Neuronal stem cell (in vitro differentiated cells): ENCODE measurements at regions not wholly inside any gene's neighbourhood (a gene's known extent, or its start where the extent isn't known, plus 50 kb on each side); places are given as distances from the start of the nearest gene placed in this dataset.
"Not testable (repeated sequence)": the region's sequence is repeated elsewhere in the genome, so short reads cannot be mapped to it uniquely, and the experiment has no call there.

ENCODE experiments used
- DNase-seq: peaks from one replicate; pipeline ENCODE4 v3.0.0-alpha.2; 2013; ENCODE audit warnings: low spot score
- H2AFZ ChIP-seq: one replicate; pipeline ENCODE4 v1.6.1; 2013; ENCODE audit warnings: mild to moderate bottlenecking, low read length, inconsistent platforms
- H2AK5ac ChIP-seq: 2 replicates; pipeline ENCODE4 v1.6.1; 2013; ENCODE audit warnings: low read depth, mild to moderate bottlenecking, inconsistent platforms, low read length, moderate library complexity, mixed read lengths
- H2BK120ac ChIP-seq: 2 replicates; pipeline ENCODE4 v1.6.1; 2013; ENCODE audit warnings: low read depth, mild to moderate bottlenecking, inconsistent platforms, low read length, moderate library complexity, mixed read lengths
- H2BK12ac ChIP-seq: one replicate; pipeline ENCODE4 v1.6.1; 2013; ENCODE audit warnings: low read length, inconsistent platforms
- H2BK15ac ChIP-seq: 2 replicates; pipeline ENCODE4 v1.6.1; 2013; ENCODE audit warnings: mild to moderate bottlenecking, low read length, inconsistent platforms, mixed read lengths
- H2BK5ac ChIP-seq: one replicate; pipeline ENCODE4 v1.6.1; 2013; ENCODE audit warnings: inconsistent platforms, mild to moderate bottlenecking, low read length, moderate library complexity
- H3K14ac ChIP-seq: one replicate; pipeline ENCODE4 v1.6.1; 2013; ENCODE audit warnings: low read length, inconsistent platforms
- H3K18ac ChIP-seq: 2 replicates; pipeline ENCODE4 v1.6.1; 2013; ENCODE audit warnings: low read length, inconsistent platforms
- H3K23ac ChIP-seq: 2 replicates; pipeline ENCODE4 v1.6.1; 2013; ENCODE audit warnings: low read depth, mild to moderate bottlenecking, mixed read lengths, low read length, inconsistent platforms; ENCODE audit not compliant: poor library complexity
- H3K27ac ChIP-seq: replicated peaks from 3 replicates; pipeline ENCODE4 v1.5.1; 2013; ENCODE audit warnings: low read length, inconsistent platforms
- H3K27me3 ChIP-seq, 3 experiments: 2 replicates each; pipeline ENCODE4 v1.6.1; 2013; ENCODE audit warnings: low read length in 3 of 3, mild to moderate bottlenecking in 2 of 3, inconsistent platforms in 1 of 3, low read depth in 1 of 3, mixed read lengths in 1 of 3, moderate library complexity in 1 of 3; ENCODE audit not compliant: control insufficient read depth in 3 of 3, insufficient read depth in 3 of 3
- H3K36me3 ChIP-seq, 2 donors: replicated peaks in 1 of 2; 2 replicates each; pipeline ENCODE4 v1.6.1; 2013; ENCODE audit warnings: low read length in 2 of 2; ENCODE audit not compliant: control insufficient read depth in 2 of 2, insufficient read depth in 2 of 2
- H3K4ac ChIP-seq: 2 replicates; pipeline ENCODE4 v1.6.1; 2013; ENCODE audit warnings: inconsistent platforms, mild to moderate bottlenecking, low read length, moderate library complexity
- H3K4me1 ChIP-seq, 2 donors: 1 replicate in 1 of 2; 2 replicates in 1 of 2; pipeline ENCODE4 v1.6.1; 2013; ENCODE audit warnings: low read length in 2 of 2, low read depth in 1 of 2; ENCODE audit not compliant: control insufficient read depth in 2 of 2, insufficient read depth in 1 of 2
- H3K4me2 ChIP-seq: one replicate; pipeline ENCODE4 v1.6.1; 2013; ENCODE audit warnings: mild to moderate bottlenecking, low read length, inconsistent platforms; ENCODE audit not compliant: insufficient read depth, poor library complexity, severe bottlenecking
- H3K4me3 ChIP-seq, 2 donors: 2 replicates each; pipeline ENCODE4 v1.5.1; 2013; ENCODE audit warnings: low read length in 2 of 2, mild to moderate bottlenecking in 2 of 2, inconsistent platforms in 1 of 2, moderate library complexity in 1 of 2
- H3K79me1 ChIP-seq: one replicate; pipeline ENCODE4 v1.6.1; 2013; ENCODE audit warnings: low read depth, mild to moderate bottlenecking, inconsistent platforms, low read length, moderate library complexity
- H3K9ac ChIP-seq: one replicate; pipeline ENCODE4 v1.6.1; 2013; ENCODE audit warnings: mild to moderate bottlenecking, low read depth, low read length, inconsistent platforms; ENCODE audit not compliant: poor library complexity
- H3K9me3 ChIP-seq, 2 donors: replicated peaks in 1 of 2; 2 replicates each; pipeline versions ENCODE3 to v1.6.1; 2013; ENCODE audit warnings: low read length in 2 of 2, mild to moderate bottlenecking in 2 of 2, inconsistent platforms in 1 of 2, low read depth in 1 of 2, mixed read lengths in 1 of 2, moderate library complexity in 1 of 2; ENCODE audit not compliant: control insufficient read depth in 2 of 2, insufficient read depth in 1 of 2
- H4K8ac ChIP-seq: one replicate; pipeline ENCODE4 v1.6.1; 2013; ENCODE audit warnings: low read depth, mild to moderate bottlenecking, inconsistent platforms, low read length, moderate library complexity
- H4K91ac ChIP-seq: one replicate; pipeline ENCODE4 v1.6.1; 2013; ENCODE audit warnings: low read length, low read depth, mild to moderate bottlenecking, inconsistent platforms; ENCODE audit not compliant: poor library complexity
- WGBS, 2 donors: extraction: QIAGEN DNeasy Blood & Tissue Kit; methylation state at CpG; one replicate each; pipeline ENCODE4 v1.1.7; 2013; ENCODE audit warnings: missing lambda C conversion rate in 2 of 2, mixed read lengths in 1 of 2; ENCODE audit not compliant: insufficient read length in 2 of 2, insufficient replicate concordance in 1 of 2; ENCODE audit errors: extremely low coverage in 2 of 2; 5-methylcytosine and 5-hydroxymethylcytosine counted together

DNA sequence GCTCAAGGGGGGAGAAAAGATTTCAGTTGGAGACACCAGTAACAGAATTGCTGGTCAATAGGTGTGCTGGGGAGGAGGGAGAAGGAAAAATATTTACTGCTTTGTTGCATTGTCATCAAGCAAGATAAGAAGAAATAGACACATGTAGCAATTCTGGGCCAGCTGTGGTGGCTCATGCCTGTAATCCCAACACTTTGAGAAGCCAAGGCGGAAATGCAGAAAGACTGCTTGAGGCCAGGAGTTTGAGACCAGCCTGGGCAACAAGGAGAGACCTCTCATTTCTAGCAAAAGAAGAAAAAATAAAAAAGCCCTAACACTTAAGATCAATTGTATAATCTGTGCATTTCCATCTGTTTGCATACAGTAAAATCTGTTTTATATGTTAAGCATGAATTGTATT is 126.6 kb downstream of the ZFP64 start:
- WGBS, 2 donors = no CpG with 5 or more reads among the region's 1 CpG
- H3K27me3 ChIP-seq = no peaks in the 10 kb centered on the region
- H3K4me1 ChIP-seq = peaks cover 2 to 3% of the 10 kb centered on the region in 2 donors
- H2BK15ac ChIP-seq = no peak overlapping the region
- no peak overlapping the region for H3K23ac ChIP-seq
- H3K4me2 ChIP-seq = no peak overlapping the region
- no peak for DNase-seq
- H3K36me3 ChIP-seq = no peaks in the 10 kb centered on the region
- H2BK5ac ChIP-seq = no peak overlapping the region
- no peak overlapping the region for H2BK12ac ChIP-seq
- H2AK5ac ChIP-seq = no peak overlapping the region
- H3K27ac ChIP-seq = no peak overlapping the region
- H2BK120ac ChIP-seq = no peak overlapping the region
- H3K9ac ChIP-seq = no peak overlapping the region
- H4K91ac ChIP-seq = no peak overlapping the region
- H3K79me1 ChIP-seq = no peaks in the 10 kb centered on the region
- H4K8ac ChIP-seq = no peak overlapping the region
- no peak overlapping the region for H3K4ac ChIP-seq
- H3K9me3 ChIP-seq = no peaks in the 10 kb centered on the region
- no peak overlapping the region for H3K14ac ChIP-seq
- no peak overlapping the region for H3K4me3 ChIP-seq
- no peak overlapping the region for H2AFZ ChIP-seq
- H3K18ac ChIP-seq = no peak overlapping the region

GRCh38 chr20:52062452-52063209 is 128.9 kb downstream of the ZFP64 start:
- Histone ChIP-seq H3K4ac (no peak overlapping the region), H4K8ac (no peak overlapping the region), H4K91ac (no peak overlapping the region), H3K27me3 (no peaks in the 10 kb centered on the region), H3K23ac (no peak overlapping the region), H3K4me2 (no peak overlapping the region), H3K4me1 (peaks cover 2 to 3% of the 10 kb centered on the region in 2 donors), H2BK120ac (no peak overlapping the region), H2AFZ (no peak overlapping the region), H3K14ac (no peak overlapping the region), H3K79me1 (no peaks in the 10 kb centered on the region), H2BK12ac (no peak overlapping the region), H3K36me3 (no peaks in the 10 kb centered on the region), H2BK5ac (no peak overlapping the region), H3K9me3 (no peaks in the 10 kb centered on the region), H3K27ac (no peak overlapping the region), H3K9ac (no peak overlapping the region), H2BK15ac (no peak overlapping the region), H3K18ac (no peak overlapping the region), H3K4me3 (no peak overlapping the region), H2AK5ac (no peak overlapping the region)
- WGBS, 2 donors = no CpG with 5 or more reads among the region's 5 CpGs
- DNase-seq = no peak

DNA sequence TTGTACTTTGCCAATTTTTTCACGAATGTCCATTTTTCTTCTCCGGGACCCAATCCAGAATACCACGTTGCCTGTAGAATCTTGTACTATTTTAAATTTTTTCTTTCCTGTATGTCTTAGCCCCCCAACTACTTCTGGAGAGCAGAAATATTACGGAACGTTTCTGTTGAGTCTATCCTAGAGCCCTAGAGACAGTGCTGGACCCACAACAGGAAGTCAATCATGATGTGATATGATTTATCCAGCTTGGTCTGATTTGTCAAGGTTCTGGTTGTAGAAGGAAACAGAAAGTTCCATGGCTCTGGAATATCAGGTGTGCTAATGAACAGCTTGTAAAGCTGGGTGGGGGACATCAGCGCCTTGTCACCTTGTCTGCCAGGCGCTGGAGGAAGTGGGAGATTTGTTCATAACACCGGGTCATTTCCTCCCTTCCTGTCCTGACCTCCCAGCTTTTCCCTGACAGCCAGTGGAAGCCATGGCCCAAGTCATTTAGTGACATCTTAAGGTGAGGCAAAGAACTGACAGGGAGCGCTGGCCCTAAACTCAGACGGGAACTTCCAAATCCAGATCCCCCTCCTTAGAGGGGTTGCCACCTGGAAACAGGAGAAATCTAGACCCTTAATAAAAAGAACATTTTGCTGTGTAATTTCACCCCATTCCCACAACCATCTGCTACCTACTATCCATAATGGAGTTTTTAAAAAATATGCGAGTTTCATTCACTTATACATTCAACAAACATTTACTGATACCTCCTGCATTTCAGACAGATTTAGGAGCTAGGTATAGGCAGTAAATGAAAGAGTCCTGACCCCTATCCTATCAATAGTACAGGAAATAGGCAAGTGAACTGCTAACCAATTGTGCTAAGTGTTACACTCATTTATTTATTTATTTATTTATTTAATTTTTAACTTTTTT is 130.5 kb downstream of the ZFP64 start:
- WGBS, 2 donors = no CpG with 5 or more reads among the region's 11 CpGs
- no peak overlapping the region for H2BK12ac ChIP-seq
- no peaks in the 10 kb centered on the region for H3K27me3 ChIP-seq
- H3K18ac ChIP-seq = no peak overlapping the region
- H2BK15ac ChIP-seq = no peak overlapping the region
- no peak overlapping the region for H4K8ac ChIP-seq
- H3K14ac ChIP-seq = no peak overlapping the region
- peak; percentile 44 for DNase-seq
- no peak overlapping the region for H4K91ac ChIP-seq
- H2BK120ac ChIP-seq = no peak overlapping the region
- no peaks in the 10 kb centered on the region for H3K36me3 ChIP-seq
- H3K79me1 ChIP-seq = no peaks in the 10 kb centered on the region
- H3K27ac ChIP-seq = no peak overlapping the region
- H3K4me1 ChIP-seq = peaks cover 2 to 3% of the 10 kb centered on the region in 2 donors
- no peak overlapping the region for H2BK5ac ChIP-seq
- no peak overlapping the region for H3K9ac ChIP-seq
- H3K23ac ChIP-seq = no peak overlapping the region
- H2AK5ac ChIP-seq = no peak overlapping the region
- peaks cover 0 to 11% of the 10 kb centered on the region in 2 donors for H3K9me3 ChIP-seq
- H2AFZ ChIP-seq = peak overlapping the region; percentile 77
- no peak overlapping the region for H3K4me3 ChIP-seq
- H3K4ac ChIP-seq = no peak overlapping the region
- H3K4me2 ChIP-seq = no peak overlapping the region

GRCh38 chr20:52057133-52057532 is 134.4 kb downstream of the ZFP64 start:
- not testable (repeated sequence) for H3K14ac ChIP-seq, H3K79me1 ChIP-seq, H3K4me2 ChIP-seq, H2AK5ac ChIP-seq, H3K4me1 ChIP-seq, H3K23ac ChIP-seq, H3K4me3 ChIP-seq, H3K27ac ChIP-seq, H4K91ac ChIP-seq, H3K36me3 ChIP-seq, H2BK12ac ChIP-seq, H3K27me3 ChIP-seq, H2AFZ ChIP-seq, H3K9ac ChIP-seq, H4K8ac ChIP-seq, H2BK5ac ChIP-seq, H3K18ac ChIP-seq, H3K4ac ChIP-seq, H2BK15ac ChIP-seq, DNase-seq, H2BK120ac ChIP-seq
- peaks cover 0 to 14% of the 10 kb centered on the region in 2 donors for H3K9me3 ChIP-seq
- WGBS, 2 donors = no CpG with 5 or more reads among the region's 3 CpGs
